Central memory CD4-positive, alpha-beta T cell (primary cell): ENCODE measurements at regions not wholly inside any gene's neighbourhood (a gene's known extent, or its start where the extent isn't known, plus 50 kb on each side); places are given as distances from the start of the nearest gene placed in this dataset.

Source experiments
- DNase-seq: peaks from one replicate; pipeline ENCODE4 v3.0.0; 2022

DNA sequence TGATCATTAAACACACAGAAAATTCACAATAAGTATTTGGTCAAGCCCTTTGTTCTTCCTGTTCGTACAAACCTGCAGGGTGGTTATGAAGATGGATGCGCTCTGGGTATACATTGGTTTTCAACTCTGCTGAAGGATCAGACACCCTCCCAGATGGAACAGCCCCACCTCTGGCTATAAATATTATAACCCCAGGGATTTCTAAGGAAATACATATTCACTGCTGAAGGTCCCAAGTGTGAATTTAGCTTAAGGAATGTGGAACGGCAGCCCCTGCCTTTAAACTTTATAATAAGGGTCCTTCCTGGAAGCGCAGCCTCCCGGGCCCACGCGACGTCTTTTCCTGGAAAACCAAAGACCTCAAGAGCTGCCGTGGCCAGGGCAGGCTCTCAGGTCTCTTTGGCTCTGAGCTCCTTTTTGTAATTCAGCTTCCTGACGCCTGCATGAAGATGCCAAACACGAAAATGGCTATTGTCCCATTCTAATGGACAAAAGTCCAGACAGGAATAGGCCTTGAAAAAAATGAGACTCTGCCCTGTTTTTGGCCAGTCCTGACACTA, 172.4 kb upstream of the SSTR4 start:
- DNase-seq, result no peak

DNA sequence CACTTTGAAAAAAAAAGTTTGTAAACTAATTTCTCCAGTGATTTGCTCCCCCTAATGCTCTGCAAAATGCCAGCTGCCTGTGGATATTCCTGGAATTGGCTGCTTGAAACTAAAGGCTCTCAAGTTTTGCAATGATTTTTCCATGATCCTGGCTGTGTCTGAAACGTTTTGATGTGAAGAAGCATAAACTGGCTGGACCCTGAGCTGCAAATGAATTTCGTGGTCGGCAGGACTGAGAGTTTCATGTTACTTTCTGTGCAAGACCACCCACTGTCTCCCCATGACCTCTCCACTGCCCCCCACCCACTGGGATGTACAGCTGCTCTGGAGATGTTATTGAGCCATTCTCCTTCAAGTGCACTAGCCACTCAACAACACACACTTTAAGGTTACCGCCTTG, 171.3 kb upstream of the SSTR4 start:
- no peak for DNase-seq

DNA sequence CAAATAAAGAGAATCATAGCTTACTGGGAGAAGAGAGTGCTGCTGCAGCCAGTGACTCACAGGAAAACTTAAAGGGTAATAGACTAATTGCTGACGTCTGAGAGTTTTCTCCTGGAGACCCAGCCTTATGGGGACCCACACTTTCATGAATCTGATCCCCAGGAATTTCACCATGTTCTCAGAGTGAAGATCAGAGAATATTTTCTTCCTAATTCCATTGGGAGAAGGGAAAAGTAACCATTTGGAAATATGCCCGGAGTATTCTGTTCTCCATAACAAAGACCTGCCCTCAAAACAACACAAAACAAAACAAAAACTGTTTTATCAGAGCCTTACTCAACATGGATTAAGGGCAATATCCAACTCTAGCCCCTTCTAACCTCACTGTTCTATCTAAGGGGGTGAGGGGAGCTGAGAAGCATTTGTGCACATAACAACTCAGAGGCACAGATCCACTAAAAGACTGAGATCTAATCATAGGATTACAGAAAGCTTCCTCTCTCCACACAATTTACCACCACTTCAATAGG, 168.2 kb upstream of the SSTR4 start:
- DNase-seq, result no peak

DNA sequence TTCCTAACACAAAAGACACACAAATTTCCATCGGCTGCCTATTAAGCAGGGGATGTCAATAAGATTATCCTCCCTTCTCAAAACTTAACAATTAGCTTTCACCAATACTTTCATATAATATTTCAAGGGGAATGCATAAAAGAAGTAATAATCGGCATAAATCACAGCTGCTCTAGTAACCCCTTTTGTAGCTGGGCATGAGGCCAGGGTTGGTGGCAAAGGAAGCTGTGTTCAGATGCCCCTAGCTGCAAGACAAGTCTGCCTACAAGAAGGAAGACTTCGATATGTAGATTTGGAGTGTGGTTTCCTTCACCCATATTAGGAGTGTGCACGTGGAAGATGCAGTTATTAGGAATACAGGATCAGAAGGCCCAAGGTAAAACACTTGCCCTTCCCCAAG, 156.9 kb upstream of the SSTR4 start:
- no peak for DNase-seq

DNA sequence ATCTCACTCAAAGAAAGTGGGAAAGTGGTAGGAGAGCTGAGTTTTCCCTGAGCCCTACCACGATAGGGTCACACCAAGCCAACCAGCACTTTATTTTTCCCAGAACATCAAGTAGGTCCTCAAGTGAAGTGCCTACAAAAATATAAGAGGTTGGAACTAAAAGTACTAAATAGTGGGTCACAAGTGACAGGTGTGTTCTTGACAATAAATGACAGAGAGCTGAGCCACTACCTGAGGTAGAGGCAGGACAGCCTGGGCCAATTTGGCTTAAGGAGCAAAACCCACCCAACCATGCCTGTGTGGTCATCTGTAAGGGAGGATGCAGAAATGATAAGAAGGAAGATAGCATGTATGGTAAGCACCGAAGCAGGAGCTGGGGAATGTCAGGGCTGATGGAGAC, 154.8 kb upstream of the SSTR4 start:
- no peak for DNase-seq

DNA sequence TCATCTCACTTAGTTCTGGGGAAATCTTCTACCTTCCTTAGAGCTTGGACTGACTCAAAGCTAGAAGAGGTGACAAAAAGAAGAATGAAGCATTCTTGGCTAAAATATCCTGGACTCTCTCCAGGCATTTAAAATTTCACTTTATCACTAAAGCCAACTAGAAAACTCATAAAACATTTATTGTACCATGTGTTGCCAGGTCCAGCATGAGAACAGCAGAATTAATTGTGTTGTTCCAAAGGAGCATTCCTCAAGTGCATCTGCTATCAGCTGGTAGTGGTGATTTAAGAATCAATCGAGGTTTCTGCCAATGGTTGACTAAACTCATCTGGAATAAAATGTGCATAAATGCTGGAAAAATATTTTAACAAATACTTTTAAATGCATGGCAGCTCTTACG, 147.3 kb upstream of the SSTR4 start:
- no peak for DNase-seq

DNA sequence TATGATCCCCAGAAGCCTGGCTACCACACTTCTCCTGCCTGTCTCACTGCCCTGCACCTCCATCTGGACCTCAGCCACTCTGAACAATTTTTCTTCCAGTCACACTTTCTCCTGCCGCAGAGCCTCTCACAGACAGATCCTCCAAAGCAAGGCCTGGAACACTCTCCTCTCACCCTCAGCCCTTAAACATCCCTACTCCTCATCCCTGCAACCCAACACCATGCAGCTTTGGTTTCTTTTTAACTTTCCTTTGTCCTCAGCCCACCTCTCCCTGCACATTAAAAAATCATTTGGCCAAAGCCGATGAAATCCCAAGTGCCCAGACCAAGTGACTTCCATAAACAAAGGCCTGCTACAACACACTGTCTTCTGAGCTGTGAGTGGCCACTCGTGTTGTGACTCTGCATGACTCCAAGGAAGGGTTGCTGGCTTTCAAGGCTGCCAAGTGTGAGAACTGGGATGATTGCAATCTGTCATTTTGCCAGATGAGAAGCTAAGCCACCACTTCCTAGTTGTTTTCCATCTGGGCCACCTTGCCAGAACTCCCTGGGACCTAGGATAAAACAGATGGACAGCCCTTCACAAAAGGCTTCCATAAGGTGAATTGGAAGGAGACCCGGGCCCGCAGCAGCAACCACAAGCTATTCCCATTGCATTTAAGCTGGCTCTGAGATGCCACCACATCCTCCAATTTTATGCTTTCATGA, 144.4 kb upstream of the SSTR4 start:
- no peak for DNase-seq

DNA sequence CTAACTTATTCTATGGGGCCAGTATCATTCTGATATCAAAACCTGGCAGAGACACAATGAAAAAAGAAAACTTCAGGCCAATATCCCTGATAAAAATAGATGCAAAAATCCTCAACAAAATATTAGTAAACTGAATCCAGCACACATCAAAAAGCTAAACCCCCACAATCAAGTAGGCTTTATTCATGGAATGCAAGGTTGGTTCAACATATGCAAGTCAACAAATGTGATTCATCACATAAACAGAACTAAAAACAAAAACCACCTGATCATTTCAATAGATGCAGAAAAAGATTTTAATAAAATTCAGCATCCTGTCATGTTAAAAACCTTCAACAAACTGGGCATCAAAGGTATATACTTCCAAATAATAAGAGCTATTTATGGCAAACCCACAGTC, 133.9 kb upstream of the SSTR4 start:
- DNase-seq, result no peak

DNA sequence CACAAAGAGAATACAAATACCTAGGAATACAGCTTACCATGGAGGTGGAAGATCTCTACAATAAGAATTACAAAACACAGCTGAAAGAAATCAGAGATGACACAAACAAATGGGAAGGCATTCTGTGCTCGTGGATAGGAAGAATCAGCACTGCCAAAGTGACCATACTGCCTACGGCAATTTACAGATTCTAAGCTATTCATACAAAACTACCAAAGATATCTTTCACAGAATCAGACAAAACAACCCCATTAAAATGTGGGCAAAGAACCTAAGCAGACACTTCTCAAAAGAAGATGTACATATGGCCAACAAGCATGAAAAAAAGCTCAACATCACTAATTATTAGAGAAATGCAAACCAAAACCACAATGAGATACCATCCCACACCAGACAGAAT, 133.2 kb upstream of the SSTR4 start:
- DNase-seq, result no peak

DNA sequence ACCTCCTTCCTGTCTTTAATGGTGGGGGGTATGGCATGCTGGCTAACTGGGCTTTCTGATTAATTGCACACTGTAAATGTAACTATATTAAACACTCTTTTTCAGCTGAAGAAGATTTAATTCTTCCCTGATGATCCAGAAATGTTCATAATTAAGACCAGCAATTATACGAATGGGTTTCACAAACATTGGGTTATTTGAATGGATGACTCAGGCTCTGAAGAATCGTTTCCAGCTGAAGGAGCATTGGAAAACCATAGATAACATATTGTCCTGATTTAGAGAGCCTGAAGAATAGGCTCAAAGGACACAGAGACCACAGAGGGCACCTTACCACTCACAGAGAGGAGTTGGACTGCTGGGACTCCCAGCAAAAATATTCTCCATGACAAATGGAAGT, 130.7 kb upstream of the SSTR4 start:
- DNase-seq, result no peak

DNA sequence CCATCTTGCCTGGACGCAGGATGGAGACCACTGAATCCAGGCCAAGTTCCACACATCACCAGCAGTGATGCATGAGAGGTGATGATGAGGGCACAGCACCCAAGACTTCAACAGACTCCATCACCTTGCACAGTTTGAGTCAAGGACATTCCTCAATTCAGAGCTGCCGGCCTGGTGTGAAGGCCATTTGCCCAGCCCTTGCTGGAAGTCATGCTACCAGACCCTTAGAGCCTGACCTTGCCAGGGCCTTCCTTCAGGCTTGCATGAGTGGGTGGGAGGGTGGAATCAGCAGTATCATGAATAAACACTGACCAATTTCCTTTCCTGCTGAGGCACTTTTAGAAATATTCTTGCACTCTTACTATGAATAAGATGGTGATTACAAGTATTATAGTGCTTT, 130.2 kb upstream of the SSTR4 start:
- no peak for DNase-seq

DNA sequence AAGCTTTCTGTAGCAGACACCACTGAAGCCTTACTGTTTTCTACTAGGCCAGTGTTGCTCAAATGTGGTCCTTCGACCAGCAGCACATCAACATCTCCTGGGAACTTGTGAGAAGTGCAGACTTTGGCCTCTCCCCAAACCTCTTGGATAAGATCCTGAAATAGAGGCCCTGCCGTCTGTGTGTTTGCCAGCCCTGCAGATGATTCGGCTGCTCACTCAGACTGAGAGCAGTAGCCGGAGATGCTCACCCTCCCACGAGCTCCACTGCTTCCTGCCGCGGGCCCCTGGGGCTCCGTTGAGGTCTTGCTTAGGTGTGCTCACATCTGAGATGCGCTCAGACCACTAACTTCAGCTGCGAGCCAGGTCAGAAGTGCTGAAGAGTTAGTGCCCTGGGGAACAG, 129.5 kb upstream of the SSTR4 start:
- DNase-seq, result no peak

DNA sequence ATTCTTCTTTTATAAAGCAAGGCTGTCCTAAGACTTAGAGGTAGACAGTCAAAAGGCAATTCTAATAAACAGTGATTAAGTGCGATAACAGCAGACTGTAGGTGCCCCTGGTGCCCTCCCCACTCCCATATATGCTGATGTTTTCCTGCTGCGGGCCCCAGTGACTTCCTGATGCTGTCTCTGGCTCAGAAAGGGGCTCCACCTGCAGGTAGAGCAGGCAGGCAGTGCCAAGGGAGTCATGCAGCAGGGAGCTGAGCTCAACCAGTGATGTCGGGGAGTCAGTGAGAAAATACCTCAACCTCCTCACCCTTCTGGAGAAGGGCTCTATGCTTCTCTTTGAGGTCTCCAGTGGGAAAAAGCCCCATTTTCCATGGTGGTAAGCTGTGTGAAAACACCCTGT, 126.7 kb upstream of the SSTR4 start:
- DNase-seq, result no peak

DNA sequence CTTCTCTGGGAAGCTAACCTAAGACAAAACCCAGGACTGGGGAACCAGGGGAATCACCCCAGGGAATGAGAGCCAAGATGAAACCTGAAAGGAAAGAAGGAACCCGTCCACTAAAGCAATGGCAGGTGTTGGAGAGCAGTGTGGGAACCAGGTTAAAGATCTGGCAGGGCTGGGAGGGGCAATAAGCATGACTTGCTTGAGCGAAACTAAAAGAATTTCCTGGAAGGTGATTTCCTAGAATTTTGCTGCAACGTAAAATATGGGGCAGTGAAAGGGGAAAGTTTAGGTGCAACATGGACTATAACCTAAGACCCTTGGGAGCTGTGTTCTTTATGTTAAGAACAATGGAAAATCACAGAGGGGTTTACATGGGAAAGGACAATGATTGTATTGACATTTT, 126.2 kb upstream of the SSTR4 start:
- DNase-seq, result no peak

DNA sequence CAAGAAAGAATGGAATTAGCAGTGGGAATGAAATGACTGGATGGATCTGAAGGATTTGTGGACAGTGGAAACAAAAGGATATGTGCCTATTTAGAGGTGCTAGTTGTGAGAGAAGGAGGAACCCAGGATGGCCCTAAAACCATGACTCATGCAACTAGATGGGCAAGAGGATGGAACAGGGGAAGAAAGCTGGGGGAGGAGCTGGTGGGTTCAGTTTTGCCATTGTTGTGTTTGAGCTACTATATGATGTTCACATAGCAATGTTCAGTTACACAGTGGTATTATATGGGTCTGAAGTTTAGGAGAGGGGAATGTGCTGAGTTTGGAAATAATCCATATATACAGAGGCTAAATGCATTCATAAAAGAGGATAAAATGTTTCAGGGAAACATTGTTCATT, 125.7 kb upstream of the SSTR4 start:
- DNase-seq, result no peak

DNA sequence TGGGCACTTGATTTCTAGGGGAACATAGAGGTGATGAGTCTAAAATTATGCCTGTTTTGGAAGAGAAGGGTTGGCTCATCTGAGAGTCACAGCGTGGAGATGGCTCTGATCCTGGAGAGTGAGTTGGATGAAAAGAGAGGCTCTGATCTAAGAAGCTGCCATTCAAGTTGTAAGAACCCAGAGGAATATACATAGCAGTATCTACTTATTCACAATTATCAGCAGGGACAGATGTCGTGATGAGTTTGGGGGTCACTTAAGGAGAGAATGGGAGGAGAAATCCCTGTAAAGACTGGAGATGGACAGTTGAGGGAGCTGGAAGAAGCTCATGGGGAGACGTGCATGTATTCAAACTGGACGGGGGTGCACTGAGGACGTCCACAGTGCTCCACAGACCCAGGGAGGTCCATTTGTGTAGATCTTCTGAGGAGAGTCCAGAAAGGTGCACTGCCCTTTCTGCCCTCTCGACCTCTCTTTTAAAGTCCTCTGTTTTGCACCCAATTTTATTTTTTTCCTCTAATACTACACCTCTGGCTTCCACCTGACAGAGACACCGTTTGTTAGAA, 124.7 kb upstream of the SSTR4 start:
- no peak for DNase-seq

DNA sequence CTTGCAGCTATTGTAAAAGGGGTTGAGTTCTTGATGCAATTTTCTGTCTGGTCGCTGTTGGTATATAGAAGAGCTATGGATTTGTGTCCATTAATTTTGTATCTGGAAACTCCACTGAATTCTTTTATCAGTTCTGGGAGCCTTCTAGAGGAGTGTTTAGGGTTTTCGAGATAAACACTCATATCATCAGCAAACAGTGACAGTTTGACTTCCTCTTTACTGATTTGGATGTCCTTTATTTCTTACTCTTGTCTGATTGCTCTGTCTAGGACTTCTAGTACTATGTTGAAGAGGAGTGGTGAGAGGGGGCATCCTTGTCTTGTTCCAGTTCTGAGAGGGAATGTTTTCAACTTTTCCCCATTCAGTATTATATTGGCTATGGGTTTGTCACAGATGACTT, 120.8 kb upstream of the SSTR4 start:
- no peak for DNase-seq

DNA sequence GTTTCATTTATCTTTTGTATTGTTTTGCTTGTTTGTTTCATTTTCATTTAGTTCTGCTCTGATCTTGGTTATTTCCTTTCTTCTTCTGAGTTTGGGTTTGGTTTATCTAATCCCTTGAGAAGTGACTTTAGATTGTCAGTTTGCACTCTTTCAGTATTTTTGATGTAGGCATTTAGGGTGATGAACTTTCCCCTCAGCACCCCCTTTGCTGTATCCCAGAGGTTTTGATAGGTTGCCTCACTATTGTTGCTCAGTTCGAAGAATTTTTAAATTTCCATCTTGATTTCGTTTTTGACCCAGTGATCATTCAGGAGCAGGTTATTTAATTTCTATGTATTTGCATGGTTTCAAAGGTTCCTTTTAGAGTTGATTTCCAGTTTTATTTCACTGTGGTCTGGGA, 119.6 kb upstream of the SSTR4 start:
- no peak for DNase-seq

DNA sequence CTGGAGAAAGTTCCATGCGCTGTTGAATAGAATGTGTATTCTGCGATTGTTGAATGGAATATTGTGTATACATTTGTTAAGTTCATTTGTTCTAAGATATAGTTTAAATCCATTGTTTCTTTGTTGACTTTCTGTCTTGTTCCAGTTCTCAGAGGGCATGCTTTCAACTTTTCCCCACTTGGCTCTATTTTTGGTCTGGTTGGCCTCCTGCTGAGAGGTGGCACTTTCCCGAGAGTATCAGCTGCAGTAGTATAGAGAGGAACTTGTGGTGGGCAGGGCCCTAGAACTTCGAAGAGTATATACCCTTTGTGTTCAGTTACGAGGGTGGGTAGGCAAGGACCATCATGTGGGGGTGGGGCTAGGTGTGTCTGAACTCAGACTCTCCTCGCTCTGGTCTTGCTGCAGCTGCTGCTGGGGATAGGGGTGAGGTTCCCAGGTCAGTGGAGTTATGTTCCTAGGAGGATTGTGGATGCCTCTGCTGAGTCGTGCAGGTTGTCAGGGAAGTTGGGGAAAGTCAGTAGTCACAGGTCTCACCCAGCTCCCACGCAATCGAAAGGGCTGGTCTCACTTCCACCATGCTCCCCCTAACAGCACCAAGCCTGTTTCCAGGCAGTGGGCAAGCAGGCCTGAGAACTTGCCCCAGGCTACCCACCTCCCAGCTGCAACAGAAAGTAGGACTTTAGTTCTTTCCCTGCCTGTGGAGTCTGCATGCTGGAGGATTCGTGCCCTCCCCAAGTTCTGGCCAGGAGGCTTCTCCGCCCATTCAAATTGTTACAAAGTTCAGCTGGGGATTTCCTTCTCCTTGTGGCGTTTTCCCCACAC, 118.9 kb upstream of the SSTR4 start:
- DNase-seq, result no peak

DNA sequence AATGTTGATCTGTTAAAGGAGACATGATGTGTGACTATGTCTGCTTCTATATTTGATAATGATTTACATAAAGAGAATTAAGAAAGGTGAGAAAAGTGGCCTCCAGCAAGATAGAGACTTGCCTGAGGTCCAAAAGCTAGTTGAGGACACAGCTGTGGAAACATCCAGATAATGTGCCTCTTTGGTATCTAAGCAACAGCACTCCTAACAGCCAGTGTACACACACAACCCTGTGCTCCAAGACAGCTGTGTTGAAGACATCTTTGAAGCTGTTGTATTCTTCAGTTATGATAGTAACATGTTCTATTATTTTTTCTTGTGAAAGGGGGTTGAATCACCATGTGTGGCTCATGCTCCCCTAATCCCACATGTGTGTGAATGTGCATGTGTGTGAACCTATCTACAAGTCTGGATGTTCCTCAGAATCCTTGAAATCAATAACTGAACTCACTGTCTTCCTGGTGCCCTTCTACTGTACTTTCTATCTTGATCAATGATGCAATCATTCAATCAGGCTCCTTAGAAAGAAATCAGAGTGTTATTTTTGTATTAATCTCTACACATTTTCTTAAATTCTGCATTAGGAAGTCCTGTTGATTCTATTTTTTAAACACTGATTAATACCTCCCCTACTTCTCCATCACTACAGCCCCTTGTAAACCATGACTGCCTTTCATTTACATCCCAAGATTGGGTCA, 116.7 kb upstream of the SSTR4 start:
- no peak for DNase-seq

DNA sequence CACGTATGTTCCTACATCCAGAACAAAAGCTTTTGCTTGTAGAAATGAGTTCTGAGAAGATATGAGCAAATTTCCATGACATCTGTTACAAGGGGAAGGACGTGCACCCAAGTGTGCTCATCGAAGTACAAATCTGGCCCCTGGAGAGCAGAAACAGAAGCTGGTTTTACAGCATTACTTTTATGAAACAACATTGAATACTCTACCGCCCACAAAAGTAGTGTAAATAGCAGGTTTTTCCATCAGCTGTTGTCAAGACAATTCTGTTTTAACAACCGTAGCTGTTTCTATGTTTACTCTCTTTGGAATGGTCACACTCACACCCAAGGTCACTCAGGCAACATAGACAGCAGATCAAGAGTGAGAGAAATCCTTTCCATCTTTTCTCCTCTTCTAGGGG, 114.2 kb upstream of the SSTR4 start:
- DNase-seq, result no peak

DNA sequence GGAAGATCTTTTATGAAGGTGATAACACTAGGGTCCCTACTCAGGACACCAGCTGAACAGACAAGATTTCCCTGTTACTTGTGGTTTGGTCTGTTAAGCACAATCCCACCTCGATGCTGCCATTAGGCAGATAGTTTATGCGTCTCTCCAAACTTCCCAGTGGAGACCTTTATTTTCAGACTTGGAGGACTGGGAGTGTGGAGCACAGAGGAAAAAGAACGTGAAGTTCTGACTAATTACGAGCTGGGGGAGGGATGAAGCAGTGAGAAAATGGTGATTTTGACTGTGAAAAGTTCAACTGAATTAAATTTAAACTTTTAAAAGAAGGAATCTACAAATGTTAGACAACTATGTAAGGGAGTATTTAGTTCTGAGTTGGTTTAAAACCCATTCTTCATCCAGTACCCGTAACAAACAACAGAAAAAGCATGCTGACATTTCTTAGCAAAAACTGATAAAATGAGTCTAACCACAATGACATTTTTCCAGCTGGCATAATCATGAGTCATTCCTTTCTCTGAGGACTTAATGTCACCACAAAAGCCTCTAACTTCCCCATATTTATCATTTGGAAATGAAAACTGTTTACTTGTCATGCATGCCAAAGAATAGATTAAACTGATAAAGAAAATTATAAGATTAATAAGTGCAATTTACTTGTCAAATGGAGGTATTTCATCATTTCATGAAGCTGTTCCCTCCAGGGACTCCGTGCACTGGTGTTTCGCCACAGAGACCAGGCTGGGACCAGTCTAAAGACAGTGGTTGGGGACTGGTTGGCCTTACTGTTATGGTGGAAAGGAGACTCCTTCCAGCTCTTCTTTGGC, 113.3 kb upstream of the SSTR4 start:
- no peak for DNase-seq
